ENCODE measurements at regions not wholly inside any gene's neighbourhood (a gene's known extent, or its start where the extent isn't known, plus 50 kb on each side); places are given as distances from the start of the nearest gene placed in this dataset.

GRCh38 chr20:19949195-19949867 is 67.8 kb upstream of the NAA20 start:
- no peak for DNase-seq (ENCODE audit: low spot score)
- no peaks in the 10 kb centered on the region for H3K9me3 ChIP-seq (ENCODE audit: low read length)
- intact Hi-C loops (cut with micrococcal nuclease; ENCODE audit: unreplicated experiment) = no loop called here
- H3K36me3 ChIP-seq (ENCODE audit: insufficient read depth, low read length) = no peaks in the 10 kb centered on the region
- no peaks in the 10 kb centered on the region for H3K79me2 ChIP-seq (ENCODE audit: insufficient read depth, low read depth, low read length)
- BruUV-seq (replicated peaks) = no TSS peak
- H3K4me2 ChIP-seq (ENCODE audit: low read length) = no peak overlapping the region
- TF ChIP-seq CTCF (conservative IDR thresholded peaks at IDR 0.05; ENCODE audit: low read length) = no peak
- TF ChIP-seq EZH2phosphoT487 (IDR thresholded peaks at IDR 0.05; ENCODE audit: borderline replicate concordance, low read depth, low read length) = no peak
- H3K4me1 ChIP-seq (ENCODE audit: insufficient read depth, low read length, poor library complexity, severe bottlenecking) = no peaks in the 10 kb centered on the region
- no peaks in the 10 kb centered on the region for H3K9me2 ChIP-seq (ENCODE audit: insufficient read depth, low read length)
- no peak overlapping the region for H3K27ac ChIP-seq (ENCODE audit: low read depth, low read length, poor library complexity, severe bottlenecking)
- no peaks in the 10 kb centered on the region for H4K20me1 ChIP-seq (ENCODE audit: insufficient read depth, low read length)
- ChIA-PET CTCF (ENCODE audit: unreplicated experiment) (no interaction called here), POLR2A (interaction anchor here (0.7 kb wide), 1 partner anchor 43 kb away, joined by 3 read pairs; no protein-coding TSS in a partner anchor)
- no peak overlapping the region for H3K4me3 ChIP-seq (ENCODE audit: low read depth, low read length, poor library complexity, severe bottlenecking)
- H2AFZ ChIP-seq (ENCODE audit: low read length) = no peak overlapping the region

GRCh38 chr20:19950042-19950441 is 67.1 kb upstream of the NAA20 start:
- DNase-seq (ENCODE audit: low spot score) = no peak
- intact Hi-C loops (cut with micrococcal nuclease; ENCODE audit: unreplicated experiment) = no loop called here
- no TSS peak for BruUV-seq (replicated peaks)
- H2AFZ ChIP-seq (ENCODE audit: low read length) = no peak overlapping the region
- H3K27ac ChIP-seq (ENCODE audit: low read depth, low read length, poor library complexity, severe bottlenecking) = no peak overlapping the region
- H3K4me1 ChIP-seq (ENCODE audit: insufficient read depth, low read length, poor library complexity, severe bottlenecking) = no peaks in the 10 kb centered on the region
- CTCF ChIA-PET (ENCODE audit: unreplicated experiment) = no interaction called here
- TF ChIP-seq EZH2phosphoT487 (IDR thresholded peaks at IDR 0.05; ENCODE audit: borderline replicate concordance, low read depth, low read length) (no peak), CTCF (conservative IDR thresholded peaks at IDR 0.05; ENCODE audit: low read length) (no peak)
- no peak overlapping the region for H3K4me2 ChIP-seq (ENCODE audit: low read length)
- POLR2A ChIA-PET = interaction anchor here (0.6 kb wide), 1 partner anchor 78 kb away, joined by 3 read pairs; no protein-coding TSS in a partner anchor
- no peaks in the 10 kb centered on the region for H4K20me1 ChIP-seq (ENCODE audit: insufficient read depth, low read length)
- H3K79me2 ChIP-seq (ENCODE audit: insufficient read depth, low read depth, low read length) = no peaks in the 10 kb centered on the region
- H3K9me3 ChIP-seq (ENCODE audit: low read length) = no peaks in the 10 kb centered on the region
- H3K36me3 ChIP-seq (ENCODE audit: insufficient read depth, low read length) = no peaks in the 10 kb centered on the region
- H3K4me3 ChIP-seq (ENCODE audit: low read depth, low read length, poor library complexity, severe bottlenecking) = no peak overlapping the region
- no peaks in the 10 kb centered on the region for H3K9me2 ChIP-seq (ENCODE audit: insufficient read depth, low read length)

GRCh38 chr20:19952392-19952791 is 64.8 kb upstream of the NAA20 start:
- no peak overlapping the region for H2AFZ ChIP-seq (ENCODE audit: low read length)
- H3K4me1 ChIP-seq (ENCODE audit: insufficient read depth, low read length, poor library complexity, severe bottlenecking) = no peaks in the 10 kb centered on the region
- CTCF ChIA-PET (ENCODE audit: unreplicated experiment) = no interaction called here
- no peaks in the 10 kb centered on the region for H3K9me2 ChIP-seq (ENCODE audit: insufficient read depth, low read length)
- BruUV-seq (replicated peaks) = no TSS peak
- H3K79me2 ChIP-seq (ENCODE audit: insufficient read depth, low read depth, low read length) = no peaks in the 10 kb centered on the region
- H3K36me3 ChIP-seq (ENCODE audit: insufficient read depth, low read length) = no peaks in the 10 kb centered on the region
- intact Hi-C loops (cut with micrococcal nuclease; ENCODE audit: unreplicated experiment) = no loop called here
- H3K9me3 ChIP-seq (ENCODE audit: low read length) = no peaks in the 10 kb centered on the region
- no peak overlapping the region for H3K4me3 ChIP-seq (ENCODE audit: low read depth, low read length, poor library complexity, severe bottlenecking)
- no peak overlapping the region for H3K27ac ChIP-seq (ENCODE audit: low read depth, low read length, poor library complexity, severe bottlenecking)
- POLR2A ChIA-PET = no interaction called here
- DNase-seq (ENCODE audit: low spot score) = no peak
- no peak overlapping the region for H3K4me2 ChIP-seq (ENCODE audit: low read length)
- no peak for TF ChIP-seq EZH2phosphoT487 (IDR thresholded peaks at IDR 0.05; ENCODE audit: borderline replicate concordance, low read depth, low read length)
- no peak for TF ChIP-seq CTCF (conservative IDR thresholded peaks at IDR 0.05; ENCODE audit: low read length)
- H4K20me1 ChIP-seq (ENCODE audit: insufficient read depth, low read length) = no peaks in the 10 kb centered on the region
